Epithelial cell of esophagus (primary cell): ENCODE measurements at regions not wholly inside any gene's neighbourhood (a gene's known extent, or its start where the extent isn't known, plus 50 kb on each side); places are given as distances from the start of the nearest gene placed in this dataset.

Experiments
- DNase-seq: peaks from one replicate; pipeline ENCODE4 v3.0.0; 2010; ENCODE audit warnings: low read depth
- H3K4me3 ChIP-seq: 2 replicates; pipeline ENCODE4 v1.5.1; 2011; ENCODE audit warnings: mild to moderate bottlenecking, low read length, control low read depth
- TF ChIP-seq, protein P1 (sequence below): IDR thresholded peaks from 2 replicates; pipeline ENCODE4 v1.5.1; 2011; ENCODE audit warnings: low read depth, mild to moderate bottlenecking, low read length, control low read depth, inconsistent platforms; ENCODE audit not compliant: insufficient read depth; ENCODE audit errors: missing control alignments

DNA sequence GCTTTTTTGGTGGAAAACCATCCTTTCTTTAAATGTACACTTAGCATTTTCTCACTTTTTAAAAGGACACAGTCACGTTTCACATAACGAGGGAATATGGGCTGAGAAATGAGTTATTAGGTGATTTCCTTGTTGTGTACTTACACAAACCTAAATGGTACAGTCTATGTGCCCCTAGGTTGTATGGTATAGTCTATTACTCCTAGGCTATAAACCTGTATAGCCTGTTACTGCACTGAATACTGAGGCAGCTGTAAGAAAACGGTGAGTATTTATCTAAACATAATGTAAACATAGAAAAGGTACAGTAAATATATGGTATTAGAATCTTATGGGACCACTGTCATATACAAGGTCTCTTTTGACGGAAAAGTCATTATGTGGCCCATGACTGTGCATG lies 913.5 kb upstream of the GHITM start:
- no peak for DNase-seq
- no peak overlapping the region for H3K4me3 ChIP-seq
- TF ChIP-seq, protein P1, sequence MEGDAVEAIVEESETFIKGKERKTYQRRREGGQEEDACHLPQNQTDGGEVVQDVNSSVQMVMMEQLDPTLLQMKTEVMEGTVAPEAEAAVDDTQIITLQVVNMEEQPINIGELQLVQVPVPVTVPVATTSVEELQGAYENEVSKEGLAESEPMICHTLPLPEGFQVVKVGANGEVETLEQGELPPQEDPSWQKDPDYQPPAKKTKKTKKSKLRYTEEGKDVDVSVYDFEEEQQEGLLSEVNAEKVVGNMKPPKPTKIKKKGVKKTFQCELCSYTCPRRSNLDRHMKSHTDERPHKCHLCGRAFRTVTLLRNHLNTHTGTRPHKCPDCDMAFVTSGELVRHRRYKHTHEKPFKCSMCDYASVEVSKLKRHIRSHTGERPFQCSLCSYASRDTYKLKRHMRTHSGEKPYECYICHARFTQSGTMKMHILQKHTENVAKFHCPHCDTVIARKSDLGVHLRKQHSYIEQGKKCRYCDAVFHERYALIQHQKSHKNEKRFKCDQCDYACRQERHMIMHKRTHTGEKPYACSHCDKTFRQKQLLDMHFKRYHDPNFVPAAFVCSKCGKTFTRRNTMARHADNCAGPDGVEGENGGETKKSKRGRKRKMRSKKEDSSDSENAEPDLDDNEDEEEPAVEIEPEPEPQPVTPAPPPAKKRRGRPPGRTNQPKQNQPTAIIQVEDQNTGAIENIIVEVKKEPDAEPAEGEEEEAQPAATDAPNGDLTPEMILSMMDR, result no peak

DNA sequence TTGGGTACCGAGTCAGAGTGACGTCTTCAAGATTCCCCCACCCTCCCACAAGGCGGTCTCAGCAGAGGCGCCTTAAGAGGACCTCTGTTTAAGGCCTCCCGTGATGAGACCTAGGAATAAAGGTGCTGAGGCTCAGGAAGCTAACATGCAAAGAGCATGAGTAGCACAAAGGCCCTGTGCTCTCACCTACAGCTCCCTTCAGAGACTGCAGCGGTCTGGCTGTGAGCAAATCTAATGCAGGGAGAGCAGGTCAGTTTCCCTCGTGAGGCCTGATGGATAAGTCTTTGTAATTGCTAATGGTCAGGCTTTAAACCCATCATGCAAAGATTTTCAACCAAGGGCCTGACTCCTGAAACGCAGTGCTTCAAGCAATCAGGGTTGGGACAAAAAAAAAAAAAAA lies 909.3 kb upstream of the GHITM start:
- no peak for DNase-seq
- TF ChIP-seq, protein P1, result no peak
- no peak overlapping the region for H3K4me3 ChIP-seq

DNA sequence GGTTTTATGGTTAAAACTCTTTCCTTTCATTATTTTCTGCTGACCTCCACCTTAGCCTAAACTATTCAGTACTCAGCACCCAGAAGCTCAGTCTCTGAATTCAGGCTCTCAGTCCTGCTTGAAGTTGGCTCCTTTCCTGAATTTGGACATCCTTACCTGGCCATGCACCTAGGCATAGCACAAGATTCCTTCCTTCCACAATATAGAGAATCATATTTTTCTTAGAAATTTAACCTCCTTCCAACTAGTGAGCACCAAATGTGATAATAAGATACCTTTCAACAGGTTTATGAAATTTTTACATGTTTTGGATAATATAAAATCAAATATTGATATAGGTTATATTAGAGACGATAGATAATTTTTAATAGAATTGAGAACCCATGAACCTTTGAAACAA lies 905.6 kb upstream of the GHITM start:
- H3K4me3 ChIP-seq, result no peak overlapping the region
- no peak for DNase-seq
- TF ChIP-seq, protein P1, result no peak

DNA sequence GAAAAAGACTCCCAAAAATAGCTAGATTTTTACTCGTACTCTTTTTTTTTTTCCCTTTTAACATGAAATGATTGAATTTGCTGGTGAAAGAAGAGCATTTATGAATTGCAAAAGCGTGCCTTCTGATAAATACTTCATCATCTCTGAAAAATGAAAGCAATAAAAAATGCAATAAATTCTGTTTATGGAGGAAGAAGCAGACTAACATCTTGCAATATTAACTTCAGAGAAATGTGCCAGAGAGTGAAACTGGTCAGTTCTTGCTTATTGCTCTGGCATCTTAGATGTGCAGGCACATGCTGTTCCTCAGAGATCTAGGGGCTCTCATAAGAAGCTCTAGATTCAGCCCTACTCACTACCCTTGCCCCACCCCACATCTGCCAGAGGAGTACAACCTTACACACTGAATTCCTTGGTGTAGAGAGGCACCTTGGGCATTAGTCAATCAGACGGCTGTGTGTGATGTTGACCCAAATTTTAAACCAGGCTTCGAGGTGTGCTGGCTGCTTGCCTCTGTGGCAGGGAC lies 891.1 kb upstream of the GHITM start:
- TF ChIP-seq, protein P1, result no peak
- DNase-seq, result no peak
- no peak overlapping the region for H3K4me3 ChIP-seq

DNA sequence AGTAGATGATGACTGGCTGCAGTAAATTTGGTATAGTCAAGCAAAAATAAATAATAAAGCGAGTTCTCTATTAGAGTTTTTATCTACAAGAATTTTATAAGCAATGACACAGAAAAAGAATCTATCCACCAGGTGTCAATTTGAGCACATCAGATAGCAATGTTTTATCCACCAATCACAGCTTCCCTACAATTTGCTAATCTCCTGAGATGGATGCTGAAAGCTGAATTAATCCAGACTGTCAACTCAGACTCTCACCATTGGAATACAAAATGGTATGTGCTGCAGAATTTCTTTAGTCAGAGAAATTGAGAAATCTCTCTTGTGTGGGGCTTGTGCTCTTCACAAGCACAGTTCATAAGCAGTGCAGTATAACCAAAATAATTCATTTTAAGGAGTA lies 888.9 kb upstream of the GHITM start:
- DNase-seq, result no peak
- H3K4me3 ChIP-seq, result no peak overlapping the region
- TF ChIP-seq, protein P1, result no peak

DNA sequence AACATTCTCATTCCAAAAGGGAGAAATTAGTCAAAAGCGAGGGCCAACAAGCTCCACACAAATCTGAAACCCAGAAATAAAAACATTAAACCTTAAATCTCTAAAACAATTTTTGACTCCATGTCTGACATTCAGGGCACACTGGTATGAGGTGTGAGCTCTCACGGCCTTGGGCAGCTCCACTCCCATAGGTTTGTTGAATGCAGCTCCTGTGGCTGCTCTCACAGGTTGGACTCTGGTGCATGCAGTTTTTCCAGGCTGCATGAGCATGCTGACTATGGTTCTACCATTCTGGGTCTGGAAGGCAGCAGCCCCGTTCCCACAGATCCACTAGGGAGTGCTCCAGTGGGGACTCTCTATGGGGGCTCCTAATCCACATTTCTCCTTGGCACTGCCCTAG lies 887.1 kb upstream of the GHITM start:
- no peak for DNase-seq
- H3K4me3 ChIP-seq, result no peak overlapping the region
- TF ChIP-seq, protein P1, result no peak

DNA sequence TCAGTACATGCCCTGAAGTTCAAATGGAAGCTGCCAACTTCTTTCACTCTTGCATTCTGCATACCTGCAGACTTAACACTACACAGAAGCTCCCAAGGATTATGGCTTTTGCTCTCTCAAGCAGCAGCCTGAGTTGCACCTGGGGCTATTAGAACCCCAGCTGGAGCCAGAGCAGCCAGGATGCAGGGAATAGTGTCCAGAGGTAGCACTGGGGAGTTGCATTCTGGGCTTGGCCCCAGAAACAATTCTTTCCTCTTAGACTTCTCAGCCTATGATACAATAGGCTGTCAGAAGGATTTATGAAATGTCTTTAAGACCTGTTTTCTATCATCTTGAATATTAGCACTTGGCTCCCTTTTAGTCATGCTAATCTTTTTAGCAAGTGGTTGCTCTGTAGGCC lies 886.7 kb upstream of the GHITM start:
- H3K4me3 ChIP-seq, result no peak overlapping the region
- no peak for DNase-seq
- TF ChIP-seq, protein P1, result no peak
